ENCODE measurements at regions not wholly inside any gene's neighbourhood (a gene's known extent, or its start where the extent isn't known, plus 50 kb on each side); places are given as distances from the start of the nearest gene placed in this dataset.
A peak's percentile ranks its signal among the peaks of the same experiment; 100 is the strongest.

- TF ChIP-seq POLR2AphosphoS5 (IDR thresholded peaks at IDR 0.05; ENCODE audit: low read depth) (no peak), CTCF (conservative IDR thresholded peaks at IDR 0.05; ENCODE audit: low read depth in 2 of 2) (peak; percentile 53 to 58), EZH2phosphoT487 (IDR thresholded peaks at IDR 0.05; ENCODE audit: unreplicated experiment) (no peak), CREB1 (CRISPR knock-in tag; IDR thresholded peaks at IDR 0.05; ENCODE audit: low read depth) (no peak), REST (IDR thresholded peaks at IDR 0.05; ENCODE audit: unreplicated experiment) (no peak)
These were observed 63.1 kb upstream of the HPCAL1 start for GRCh38 chr2:10239561-10239967.
